ENCODE measurements at regions not wholly inside any gene's neighbourhood (a gene's known extent, or its start where the extent isn't known, plus 50 kb on each side); places are given as distances from the start of the nearest gene placed in this dataset.

- Histone ChIP-seq H3K4me3 (ENCODE audit: insufficient read depth, low read length) (no peak overlapping the region), H3K79me2 (ENCODE audit: insufficient read depth, low read length) (no peaks in the 10 kb centered on the region), H3K4me2 (ENCODE audit: insufficient read depth, low read length) (no peak overlapping the region), H3K36me3 (ENCODE audit: insufficient read depth, low read length) (no peaks in the 10 kb centered on the region), H3K4me1 (ENCODE audit: insufficient read depth, low read length) (peaks cover 7% of the 10 kb centered on the region), H3K27ac (ENCODE audit: low read depth, low read length) (no peak overlapping the region), H3K27me3 (ENCODE audit: insufficient read depth, low read length) (no peaks in the 10 kb centered on the region), H2AFZ (ENCODE audit: low read length) (no peak overlapping the region), H4K20me1 (ENCODE audit: insufficient read depth, low read length) (no peaks in the 10 kb centered on the region), H3K9me3 (ENCODE audit: low read depth, low read length) (no peaks in the 10 kb centered on the region)
- no peak for TF ChIP-seq CTCF (IDR thresholded peaks at IDR 0.05; ENCODE audit: extremely low read depth, low read depth, low read length)
- DNase-seq (ENCODE audit: insufficient read length, low spot score, missing footprints): no peak
Measured at GRCh38 chr13:110046811-110047210, 260.1 kb downstream of the COL4A1 start.

- Histone ChIP-seq H3K36me3 (ENCODE audit: insufficient read depth, low read length) (no peaks in the 10 kb centered on the region), H3K4me3 (ENCODE audit: insufficient read depth, low read length) (no peak overlapping the region), H3K27ac (ENCODE audit: low read depth, low read length) (no peak overlapping the region), H2AFZ (ENCODE audit: low read length) (no peak overlapping the region), H3K79me2 (ENCODE audit: insufficient read depth, low read length) (no peaks in the 10 kb centered on the region), H4K20me1 (ENCODE audit: insufficient read depth, low read length) (no peaks in the 10 kb centered on the region), H3K4me2 (ENCODE audit: insufficient read depth, low read length) (no peak overlapping the region), H3K27me3 (ENCODE audit: insufficient read depth, low read length) (no peaks in the 10 kb centered on the region), H3K9me3 (ENCODE audit: low read depth, low read length) (no peaks in the 10 kb centered on the region), H3K4me1 (ENCODE audit: insufficient read depth, low read length) (peaks cover 7% of the 10 kb centered on the region)
- no peak for TF ChIP-seq CTCF (IDR thresholded peaks at IDR 0.05; ENCODE audit: extremely low read depth, low read depth, low read length)
- no peak for DNase-seq (ENCODE audit: insufficient read length, low spot score, missing footprints)
Measured at GRCh38 chr13:110045919-110046318, 259.5 kb upstream of the IRS2 start.

GRCh38 chr13:110045202-110045601, 258.8 kb upstream of the IRS2 start:
- H3K27me3 ChIP-seq (ENCODE audit: insufficient read depth, low read length): no peaks in the 10 kb centered on the region
- H2AFZ ChIP-seq (ENCODE audit: low read length): no peak overlapping the region
- peak; percentile 26 for DNase-seq (ENCODE audit: insufficient read length, low spot score, missing footprints)
- no peaks in the 10 kb centered on the region for H4K20me1 ChIP-seq (ENCODE audit: insufficient read depth, low read length)
- H3K4me1 ChIP-seq (ENCODE audit: insufficient read depth, low read length): peaks cover 7% of the 10 kb centered on the region
- no peaks in the 10 kb centered on the region for H3K9me3 ChIP-seq (ENCODE audit: low read depth, low read length)
- no peaks in the 10 kb centered on the region for H3K36me3 ChIP-seq (ENCODE audit: insufficient read depth, low read length)
- peak overlapping the region; percentile 68 for H3K4me2 ChIP-seq (ENCODE audit: insufficient read depth, low read length)
- H3K27ac ChIP-seq (ENCODE audit: low read depth, low read length): peak overlapping the region; percentile 40
- H3K4me3 ChIP-seq (ENCODE audit: insufficient read depth, low read length): peak overlapping the region; percentile 24
- TF ChIP-seq CTCF (IDR thresholded peaks at IDR 0.05; ENCODE audit: extremely low read depth, low read depth, low read length): no peak
- no peaks in the 10 kb centered on the region for H3K79me2 ChIP-seq (ENCODE audit: insufficient read depth, low read length)

GRCh38 chr13:110044551-110045111, 258.2 kb upstream of the IRS2 start:
- Histone ChIP-seq H3K27me3 (ENCODE audit: insufficient read depth, low read length) (no peaks in the 10 kb centered on the region), H2AFZ (ENCODE audit: low read length) (peak overlapping the region; percentile 21), H3K79me2 (ENCODE audit: insufficient read depth, low read length) (no peaks in the 10 kb centered on the region), H4K20me1 (ENCODE audit: insufficient read depth, low read length) (no peaks in the 10 kb centered on the region), H3K36me3 (ENCODE audit: insufficient read depth, low read length) (no peaks in the 10 kb centered on the region), H3K27ac (ENCODE audit: low read depth, low read length) (peak overlapping the region; percentile 40), H3K4me2 (ENCODE audit: insufficient read depth, low read length) (peak overlapping the region; percentile 68), H3K9me3 (ENCODE audit: low read depth, low read length) (no peaks in the 10 kb centered on the region), H3K4me1 (ENCODE audit: insufficient read depth, low read length) (peaks cover 7% of the 10 kb centered on the region), H3K4me3 (ENCODE audit: insufficient read depth, low read length) (peak overlapping the region; percentile 24)
- DNase-seq (ENCODE audit: insufficient read length, low spot score, missing footprints): no peak
- no peak for TF ChIP-seq CTCF (IDR thresholded peaks at IDR 0.05; ENCODE audit: extremely low read depth, low read depth, low read length)
